T1000 (cell line): ENCODE measurements at regions not wholly inside any gene's neighbourhood (a gene's known extent, or its start where the extent isn't known, plus 50 kb on each side); places are given as distances from the start of the nearest gene placed in this dataset.
"Not testable (repeated sequence)": the region's sequence is repeated elsewhere in the genome, so short reads cannot be mapped to it uniquely, and the experiment has no call there.

ENCODE experiments used
- DNase-seq: peaks from one replicate; lab custom pipeline; 2025; ENCODE audit warnings: mixed read lengths; lab: John Stamatoyannopoulos, UW

DNA sequence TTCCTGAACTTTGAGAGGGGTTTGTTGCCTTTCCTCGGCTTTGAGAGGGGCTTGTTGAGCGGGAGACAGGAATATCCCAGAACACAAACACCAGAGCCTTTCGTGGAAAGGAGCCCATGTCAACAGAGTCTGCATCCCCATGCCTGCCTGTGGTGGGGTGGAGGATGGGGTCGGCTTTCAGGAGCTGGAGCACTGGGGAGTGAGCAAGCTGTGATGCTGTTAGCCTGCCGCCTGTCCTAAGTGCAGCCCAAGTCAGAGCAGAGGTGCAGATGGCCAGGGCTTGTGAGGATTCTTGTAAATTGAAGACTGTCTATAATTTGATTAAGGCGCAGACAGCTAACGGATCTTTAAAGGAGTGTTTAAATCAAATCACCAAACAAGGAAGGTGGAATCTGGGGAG lies 103.3 kb upstream of the ANK2 start:
- DNase-seq: no peak

DNA sequence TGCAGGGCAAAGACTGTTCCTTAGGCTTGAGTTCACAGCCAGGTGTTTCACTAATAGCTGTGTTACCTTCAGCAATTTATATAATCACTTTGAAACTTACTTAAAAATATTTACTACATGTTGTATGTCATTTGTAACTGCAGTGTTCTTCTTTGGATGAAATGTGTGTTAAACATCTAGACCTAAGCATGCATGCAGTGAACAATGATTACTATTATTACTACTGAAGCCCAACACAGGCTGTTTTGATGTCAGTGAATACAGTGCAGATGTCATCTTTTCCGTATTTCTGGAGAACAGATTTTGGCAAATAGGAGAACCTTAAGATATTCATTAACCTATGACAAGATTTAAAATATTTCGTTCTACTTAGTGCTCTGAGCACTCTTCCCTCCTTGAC lies 101.8 kb upstream of the ANK2 start:
- DNase-seq: no peak

DNA sequence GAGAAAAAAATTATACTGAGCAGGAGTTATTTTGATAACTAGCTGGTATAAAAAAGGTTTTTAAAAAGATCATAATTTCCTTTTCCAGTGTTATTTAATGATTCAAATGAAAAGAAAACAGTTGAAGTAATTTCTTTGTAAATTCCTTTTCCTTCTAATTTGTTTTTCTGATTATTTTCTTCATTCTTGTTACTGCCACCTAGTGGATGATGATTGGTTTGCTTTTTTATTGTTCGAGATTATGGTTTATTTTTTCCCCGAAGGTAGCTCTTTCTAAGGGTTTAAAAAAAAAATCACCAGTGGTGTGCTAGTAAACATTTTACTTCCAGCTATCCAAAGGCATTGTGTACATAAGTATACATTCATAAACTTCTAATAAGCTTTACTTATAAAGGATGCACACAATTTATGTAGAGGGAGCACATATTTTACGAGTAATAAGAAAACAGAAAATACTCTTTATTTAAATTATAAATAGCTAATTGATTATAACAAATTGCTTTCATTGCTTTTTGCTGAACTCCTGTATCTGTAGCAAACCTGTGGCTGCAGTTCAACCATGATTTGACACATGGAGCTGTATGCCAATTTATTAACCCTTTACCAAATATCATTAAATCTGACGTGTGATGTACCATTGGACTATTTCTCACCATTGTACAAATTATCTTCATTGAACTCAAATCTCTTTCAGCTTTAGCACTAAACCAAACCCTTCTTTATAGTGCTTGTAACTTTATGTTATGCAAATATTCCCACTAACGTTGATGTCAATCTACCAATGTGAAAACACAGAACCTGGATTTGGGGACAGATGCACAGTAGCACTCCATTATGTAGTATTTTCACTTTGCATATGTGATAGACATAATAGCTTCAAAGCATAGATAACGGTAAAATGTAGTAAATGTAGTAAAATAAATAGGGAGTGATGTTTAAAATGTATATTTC lies 97.8 kb upstream of the ANK2 start:
- no peak for DNase-seq

DNA sequence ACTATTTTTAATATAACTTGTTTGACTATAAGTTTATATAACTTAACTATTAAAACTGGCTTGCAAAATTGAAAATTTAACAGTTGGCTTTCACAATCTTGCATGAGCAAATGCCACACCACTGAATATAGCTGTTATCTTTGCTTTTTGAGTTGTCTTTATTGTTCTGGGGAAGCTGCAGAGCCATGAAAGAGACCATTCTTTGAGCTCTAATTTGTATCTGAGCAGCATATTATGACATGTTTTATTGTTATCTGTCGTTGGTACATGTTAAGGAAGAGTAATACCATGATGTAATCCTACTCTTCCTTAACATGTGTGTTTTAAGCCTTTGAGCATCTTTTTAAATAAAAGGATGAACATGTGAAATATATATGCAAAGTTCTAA lies 97.1 kb upstream of the ANK2 start:
- DNase-seq: no peak

DNA sequence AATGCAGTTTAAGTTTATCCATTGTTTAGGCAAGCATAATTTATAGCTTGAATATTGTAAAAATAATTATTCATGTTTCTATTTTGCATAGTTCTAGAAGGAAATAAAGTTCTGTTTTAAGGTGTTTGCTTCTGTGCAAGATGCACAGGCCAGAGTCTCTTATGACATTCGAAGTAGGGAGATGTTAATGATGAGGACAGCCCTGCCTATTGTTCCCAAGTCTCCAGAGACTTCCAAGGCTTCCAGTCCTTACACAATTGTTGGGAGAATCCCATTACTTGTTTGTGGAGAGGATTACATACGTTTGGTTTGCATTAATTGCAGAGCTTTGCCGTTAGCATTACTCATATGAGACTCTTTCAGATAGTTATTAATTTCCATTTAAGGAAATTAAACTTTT lies 96.2 kb upstream of the ANK2 start:
- DNase-seq: no peak

DNA sequence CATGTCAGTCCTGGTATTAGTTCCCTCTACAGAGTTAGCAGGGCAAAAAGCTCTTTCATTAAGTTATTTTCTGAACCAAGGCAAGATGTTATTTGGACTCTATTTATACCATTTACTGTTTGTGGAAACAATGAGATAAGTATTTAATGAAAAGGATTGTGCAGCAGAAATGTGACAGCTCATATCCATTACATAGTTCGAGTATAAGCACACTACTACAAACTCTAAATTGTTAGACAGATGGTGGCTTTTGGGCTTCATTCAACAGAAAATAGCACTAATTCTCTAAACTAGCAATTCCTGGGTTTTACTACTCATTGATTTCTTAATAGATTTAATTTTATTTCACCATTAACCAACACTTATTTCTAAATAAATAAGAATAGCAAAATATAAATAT lies 95.2 kb upstream of the ANK2 start:
- DNase-seq: no peak

DNA sequence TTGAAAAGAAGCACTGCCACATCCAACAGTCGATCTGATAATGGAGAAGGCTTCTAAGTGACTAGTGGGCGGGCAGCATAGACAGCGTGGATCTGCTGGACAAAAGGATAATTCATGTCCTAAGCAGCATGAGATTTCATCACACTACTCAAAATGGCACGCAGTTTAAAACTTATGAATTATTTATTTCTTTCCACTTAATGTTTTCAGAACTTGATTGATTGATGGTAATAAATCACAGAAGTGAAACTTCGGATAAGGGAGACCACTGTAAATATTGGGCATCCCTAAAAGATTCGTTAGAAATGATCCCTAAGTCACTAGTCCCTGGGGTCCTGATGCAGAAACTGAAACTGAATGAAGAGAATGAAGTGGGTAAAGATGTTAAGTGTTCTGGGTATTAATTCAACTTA lies 93.0 kb upstream of the ANK2 start:
- no peak for DNase-seq

DNA sequence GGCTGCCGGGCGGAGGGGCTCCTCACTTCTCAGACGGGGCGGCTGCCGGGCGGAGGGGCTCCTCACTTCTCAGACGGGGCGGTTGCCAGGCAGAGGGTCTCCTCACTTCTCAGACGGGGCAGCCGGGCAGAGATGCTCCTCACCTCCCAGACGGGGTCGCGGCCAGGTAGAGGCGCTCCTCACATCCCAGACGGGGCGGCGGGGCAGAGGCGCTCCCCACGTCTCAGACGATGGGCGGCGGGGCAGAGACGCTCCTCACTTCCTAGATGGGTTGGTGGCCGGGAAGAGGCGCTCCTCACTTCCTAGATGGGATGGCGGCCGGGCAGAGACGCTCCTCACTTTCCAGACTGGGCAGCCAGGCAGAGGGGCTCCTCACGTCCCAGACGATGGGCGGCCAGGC lies 91.7 kb upstream of the ANK2 start:
- DNase-seq: not testable (repeated sequence)

DNA sequence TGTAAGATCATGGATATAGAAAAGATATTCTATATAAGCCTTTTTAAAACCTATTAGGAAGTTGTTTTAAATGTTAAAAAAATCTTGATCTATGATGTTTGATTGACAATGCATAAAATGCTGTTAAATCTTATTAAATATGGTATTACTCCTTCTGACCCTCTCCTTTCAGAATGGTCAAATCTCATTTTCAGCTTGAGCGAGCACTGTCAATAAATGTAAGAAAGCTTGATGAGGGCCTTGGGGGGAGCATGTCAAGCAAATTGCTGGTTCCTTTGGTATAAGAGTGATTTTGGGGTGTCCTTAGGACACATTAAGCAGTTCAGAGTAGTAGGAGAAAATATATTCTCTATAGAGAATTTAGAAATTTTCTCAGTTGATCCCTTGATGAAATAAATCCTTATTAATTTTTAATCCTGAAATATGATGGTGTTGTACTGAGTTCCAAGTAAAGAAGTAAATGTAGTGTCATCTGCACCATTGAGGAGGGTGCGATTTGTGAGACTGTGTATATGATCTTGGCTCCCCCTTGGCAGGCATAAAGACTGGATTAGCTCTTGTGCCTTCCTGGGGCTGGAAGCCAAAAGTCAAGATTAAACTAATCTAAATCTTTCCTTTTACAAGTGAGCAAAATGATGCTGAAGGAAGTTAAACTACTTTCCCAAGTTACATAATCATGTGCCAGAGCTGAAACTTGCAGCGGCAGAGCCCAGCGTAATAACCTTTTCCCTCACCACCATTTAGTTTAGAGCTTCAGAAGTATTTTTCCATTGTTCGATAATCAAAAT lies 82.6 kb upstream of the ANK2 start:
- no peak for DNase-seq

DNA sequence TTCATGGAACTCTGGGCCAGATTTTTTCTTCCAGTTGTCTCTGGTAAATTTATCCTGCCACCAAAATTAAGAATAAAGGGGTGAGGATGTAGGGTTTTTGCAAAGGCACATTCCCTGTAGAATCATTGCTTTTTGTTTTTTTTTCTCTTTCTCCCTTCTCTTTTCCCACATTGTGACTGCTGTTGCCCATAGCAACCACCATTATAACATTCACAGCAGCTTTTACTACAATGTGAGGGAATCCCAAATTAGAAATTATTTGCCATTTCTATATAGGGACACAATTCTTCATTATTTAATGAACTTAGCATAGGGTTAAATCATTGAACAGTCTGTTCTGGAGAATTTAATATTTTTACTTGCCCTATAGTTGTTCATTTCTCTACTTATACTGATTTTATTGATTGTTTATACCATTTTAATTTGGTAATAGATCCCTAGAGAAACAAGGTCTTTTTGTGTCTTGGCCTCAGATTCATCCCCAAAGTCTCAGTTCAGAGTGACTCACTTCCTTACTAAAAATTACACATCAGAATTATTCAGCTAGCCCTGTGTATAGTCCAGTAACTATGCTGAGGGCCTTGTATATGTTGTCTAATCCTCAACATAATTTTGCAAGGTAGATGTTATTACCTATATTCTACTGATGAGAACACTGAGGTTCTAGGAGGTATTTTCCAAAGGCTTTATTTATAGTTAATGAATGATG lies 80.8 kb upstream of the ANK2 start:
- DNase-seq: no peak

DNA sequence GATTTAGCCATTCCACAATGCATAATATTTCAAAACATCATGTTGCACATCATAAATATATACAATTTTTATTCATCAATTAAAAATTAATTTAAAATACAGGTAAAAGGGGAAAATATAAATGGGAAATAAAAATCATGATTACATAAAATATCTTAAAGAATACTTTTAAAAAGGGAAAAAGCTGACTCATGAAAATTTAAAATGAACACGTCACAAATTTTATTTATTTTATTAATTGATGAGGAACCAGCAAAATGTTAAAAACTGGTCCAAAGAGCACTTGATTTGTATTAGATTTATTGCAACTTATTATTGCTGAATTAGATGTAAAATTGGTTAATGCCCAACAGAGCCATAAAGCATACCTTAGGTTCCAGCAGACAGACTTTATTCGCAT lies 78.5 kb upstream of the ANK2 start:
- DNase-seq: no peak

DNA sequence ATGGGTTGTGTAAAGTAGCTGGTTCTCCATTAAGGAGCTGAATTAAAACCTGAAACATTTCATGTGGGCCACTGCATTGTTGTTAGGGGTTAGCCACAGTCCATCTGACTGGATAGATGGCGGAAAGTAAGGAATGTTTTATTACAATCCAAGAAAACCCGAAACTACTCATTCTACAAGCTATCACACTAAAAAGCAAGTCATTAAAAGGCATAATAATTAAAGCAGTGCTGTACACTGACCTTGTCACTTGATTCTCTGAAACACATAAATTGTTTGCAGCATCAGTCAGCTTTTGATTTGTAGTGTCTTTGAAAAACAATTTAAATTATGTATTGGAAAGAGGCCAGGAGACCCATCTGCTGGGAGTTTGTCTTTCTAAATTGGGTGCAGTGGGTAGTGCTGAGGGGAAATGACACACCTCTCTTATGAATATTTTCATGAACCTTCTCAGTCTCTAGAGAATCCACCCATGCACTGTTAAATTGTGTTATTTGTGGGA lies 75.7 kb upstream of the ANK2 start:
- no peak for DNase-seq

DNA sequence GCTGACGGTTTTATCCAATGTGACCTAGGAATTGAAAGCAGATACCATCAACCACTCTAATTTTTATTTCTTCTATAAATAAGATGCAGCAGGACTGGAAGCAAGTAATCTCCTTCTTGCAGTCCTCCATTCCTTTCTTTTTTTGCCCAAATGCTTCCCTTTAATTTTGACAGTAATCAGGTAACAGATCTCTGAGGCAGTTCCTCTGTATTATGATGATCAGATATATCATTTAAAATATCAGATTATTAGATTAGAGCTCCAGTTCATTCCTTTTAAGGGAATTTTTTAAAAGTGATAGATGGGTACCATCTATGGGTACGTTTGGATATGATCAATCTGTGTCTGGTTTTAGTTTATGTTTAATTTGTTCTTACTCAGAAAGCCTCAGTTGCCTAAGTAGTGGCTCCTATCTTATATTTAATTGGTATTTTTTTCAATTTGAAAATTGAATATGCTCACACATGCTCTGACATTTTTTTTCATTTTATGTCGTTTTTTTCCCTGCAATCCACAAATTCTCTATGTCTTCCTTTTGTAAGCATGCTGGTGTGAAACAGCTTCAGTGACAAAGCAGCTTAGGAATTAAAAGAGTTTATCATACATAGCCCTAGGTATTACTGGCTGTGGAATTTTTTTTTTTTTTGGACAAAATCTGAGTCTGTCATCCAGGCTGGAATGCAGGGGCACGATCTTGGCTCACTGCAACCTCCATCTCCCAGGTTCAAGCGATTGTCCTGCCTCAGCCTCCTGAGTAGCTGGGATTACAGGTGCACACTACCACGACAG lies 73.7 kb upstream of the ANK2 start:
- DNase-seq: no peak

DNA sequence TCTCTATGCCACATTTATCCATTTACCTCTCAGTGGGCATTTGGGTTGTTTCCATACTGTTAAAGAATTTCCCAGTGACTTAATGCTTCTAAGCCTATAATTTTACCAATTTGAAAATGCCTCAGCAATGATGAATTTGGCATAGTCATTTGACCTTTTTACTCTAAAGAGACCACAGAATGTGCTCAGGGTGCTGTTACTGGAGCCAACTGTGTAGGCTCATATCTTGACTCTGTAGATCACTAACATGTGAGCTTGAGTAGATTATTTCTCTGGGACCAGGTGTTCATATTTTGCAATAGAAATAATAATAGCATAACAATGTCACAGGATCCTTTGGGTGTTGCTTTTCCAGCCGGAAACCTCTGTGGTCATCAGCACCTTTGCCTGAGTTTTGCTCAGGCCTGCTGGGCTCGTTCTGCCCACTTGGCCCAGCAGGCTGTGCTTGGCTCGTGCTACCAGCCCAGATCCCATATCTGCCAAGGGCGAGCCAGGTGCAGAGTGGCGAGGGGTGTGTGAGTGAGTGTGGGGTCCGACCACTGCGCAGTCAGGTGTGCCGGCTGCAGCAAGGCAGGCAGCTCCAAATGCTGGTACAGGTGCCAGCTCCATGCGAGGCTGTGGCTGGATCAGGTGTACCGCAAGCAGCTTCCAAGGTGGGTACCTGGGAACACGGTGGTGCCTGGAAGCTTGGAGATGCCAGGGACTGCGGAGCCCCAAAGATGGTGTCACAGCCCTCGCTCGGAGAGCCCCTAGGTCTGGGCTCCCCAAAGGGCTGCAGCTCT lies 70.6 kb upstream of the ANK2 start:
- DNase-seq: peak; percentile 14

DNA sequence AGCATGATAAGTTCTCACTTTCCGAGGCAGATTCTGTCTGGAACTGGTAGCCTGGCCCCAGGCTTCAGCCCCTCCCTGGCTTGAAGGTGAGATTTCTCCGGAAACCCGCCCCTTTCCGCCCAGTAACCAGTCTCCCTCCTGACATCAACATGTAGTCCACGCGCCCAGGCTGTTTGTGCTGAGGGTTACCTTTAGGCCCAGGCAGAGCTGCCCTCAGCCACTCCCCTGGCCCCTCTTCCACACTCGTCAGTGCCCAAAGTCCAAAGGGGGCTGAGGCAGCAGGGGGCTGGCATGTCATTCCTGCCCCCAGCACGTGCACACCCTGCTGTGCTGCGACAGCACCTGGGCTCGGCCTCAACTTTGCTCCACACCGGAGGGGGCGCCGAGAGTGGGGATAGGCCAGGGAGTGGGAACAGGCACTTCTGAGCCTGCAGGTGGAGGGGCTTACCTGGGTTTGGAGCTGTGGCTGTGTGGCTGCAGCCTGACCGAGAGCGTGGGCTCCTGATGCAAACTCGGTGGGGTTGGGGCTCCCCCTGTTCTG lies 69.5 kb upstream of the ANK2 start:
- no peak for DNase-seq

DNA sequence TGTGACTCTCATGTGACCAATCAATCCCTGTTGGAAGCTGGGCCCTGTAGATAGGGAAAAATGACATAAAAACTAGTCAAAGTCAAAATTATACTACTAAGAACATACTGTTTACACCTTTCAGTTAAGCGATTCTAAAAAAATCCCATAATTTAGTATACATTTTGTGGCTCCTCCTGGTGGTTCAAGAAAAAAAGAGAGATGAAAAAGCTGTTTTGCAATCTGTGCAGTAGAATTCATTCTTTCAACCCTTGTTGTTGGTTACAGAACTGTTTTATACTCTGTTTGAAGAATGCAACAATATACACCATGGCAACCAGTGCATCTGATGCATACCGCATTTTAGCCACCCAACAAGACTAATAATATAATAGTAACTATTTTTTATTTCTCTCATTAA lies 66.8 kb upstream of the ANK2 start:
- no peak for DNase-seq

DNA sequence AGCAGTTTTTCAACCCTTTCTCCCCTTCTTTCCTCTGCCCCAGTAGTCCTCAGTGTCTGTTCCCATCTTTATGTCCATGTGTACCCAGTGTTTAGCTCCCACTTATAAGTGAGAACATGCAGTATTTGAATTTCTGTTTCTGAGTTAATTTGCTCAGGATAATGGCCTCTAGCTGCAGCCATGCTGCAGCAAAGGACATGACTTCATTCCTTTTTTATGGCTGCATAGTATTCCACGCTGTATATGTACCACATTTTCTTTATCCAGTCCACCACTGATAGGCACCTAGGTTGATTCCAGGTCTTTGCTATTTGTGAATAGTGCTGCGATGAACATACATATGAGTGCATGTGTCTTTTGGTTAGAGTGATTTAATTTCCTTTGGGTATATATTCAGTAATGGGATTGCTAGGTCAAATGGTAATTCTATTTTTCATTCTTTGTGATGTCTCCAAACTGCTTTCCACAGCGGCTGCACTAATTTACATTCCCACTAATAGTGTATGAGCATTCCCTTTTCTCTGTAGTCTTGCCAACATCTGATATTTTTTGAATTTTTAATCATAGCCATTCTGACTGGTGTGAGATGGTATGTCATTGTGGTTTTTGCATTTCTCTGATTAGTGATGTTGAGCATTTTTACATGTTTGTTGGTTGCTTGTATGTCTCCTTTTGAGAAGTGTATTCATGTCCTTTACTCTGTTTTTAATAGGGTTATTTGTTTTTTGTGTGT lies 54.6 kb upstream of the ANK2 start:
- no peak for DNase-seq
